ENCODE measurements at regions not wholly inside any gene's neighbourhood (a gene's known extent, or its start where the extent isn't known, plus 50 kb on each side); places are given as distances from the start of the nearest gene placed in this dataset.

- TF ChIP-seq USF2 (IDR thresholded peaks at IDR 0.05; ENCODE audit: low read length): no peak
- TF ChIP-seq RAD21 (IDR thresholded peaks at IDR 0.05 in 1 of 2, conservative IDR thresholded peaks at IDR 0.05 in 1 of 2; ENCODE audit: low read depth in 2 of 2, low read length in 2 of 2): no peak
- no peak for TF ChIP-seq CTBP2 (IDR thresholded peaks at IDR 0.05; ENCODE audit: borderline replicate concordance, insufficient read depth, insufficient read length, low read length)
- no peak for TF ChIP-seq RBBP5 (IDR thresholded peaks at IDR 0.05; ENCODE audit: borderline replicate concordance, low read depth, low read length)
- TF ChIP-seq, protein P1, sequence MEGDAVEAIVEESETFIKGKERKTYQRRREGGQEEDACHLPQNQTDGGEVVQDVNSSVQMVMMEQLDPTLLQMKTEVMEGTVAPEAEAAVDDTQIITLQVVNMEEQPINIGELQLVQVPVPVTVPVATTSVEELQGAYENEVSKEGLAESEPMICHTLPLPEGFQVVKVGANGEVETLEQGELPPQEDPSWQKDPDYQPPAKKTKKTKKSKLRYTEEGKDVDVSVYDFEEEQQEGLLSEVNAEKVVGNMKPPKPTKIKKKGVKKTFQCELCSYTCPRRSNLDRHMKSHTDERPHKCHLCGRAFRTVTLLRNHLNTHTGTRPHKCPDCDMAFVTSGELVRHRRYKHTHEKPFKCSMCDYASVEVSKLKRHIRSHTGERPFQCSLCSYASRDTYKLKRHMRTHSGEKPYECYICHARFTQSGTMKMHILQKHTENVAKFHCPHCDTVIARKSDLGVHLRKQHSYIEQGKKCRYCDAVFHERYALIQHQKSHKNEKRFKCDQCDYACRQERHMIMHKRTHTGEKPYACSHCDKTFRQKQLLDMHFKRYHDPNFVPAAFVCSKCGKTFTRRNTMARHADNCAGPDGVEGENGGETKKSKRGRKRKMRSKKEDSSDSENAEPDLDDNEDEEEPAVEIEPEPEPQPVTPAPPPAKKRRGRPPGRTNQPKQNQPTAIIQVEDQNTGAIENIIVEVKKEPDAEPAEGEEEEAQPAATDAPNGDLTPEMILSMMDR (IDR thresholded peaks at IDR 0.05; ENCODE audit: control extremely low read depth in 1 of 3, insufficient read depth in 1 of 3, low read depth in 1 of 3, low read length in 3 of 3): no peak
- TF ChIP-seq SRF (IDR thresholded peaks at IDR 0.05; ENCODE audit: low read depth, low read length): no peak
- no peak for TF ChIP-seq JUND (IDR thresholded peaks at IDR 0.05; ENCODE audit: low read length)
- no peak for TF ChIP-seq CHD1 (IDR thresholded peaks at IDR 0.05; ENCODE audit: low read depth, low read length)
- no peak for TF ChIP-seq KDM5A (IDR thresholded peaks at IDR 0.05; ENCODE audit: low read length)
Measured at GRCh38 chr20:60213126-60213893, 255.1 kb downstream of the CDH26 start (continued).

Measured in H1 (cell line).